HEK293T (cell line): ENCODE measurements at regions not wholly inside any gene's neighbourhood (a gene's known extent, or its start where the extent isn't known, plus 50 kb on each side); places are given as distances from the start of the nearest gene placed in this dataset.

Source experiments
- CTCF ChIA-PET: fragments of 350-600 bp; formaldehyde crosslinking; extraction: SDS; loops from one replicate; lab custom pipeline; 2021; ENCODE audit warnings: antibody characterized with exemption, inconsistent platforms; lab: Yijun Ruan, JAX
- POLR2A ChIA-PET: fragments of 350-600 bp; formaldehyde crosslinking; extraction: SDS; loops from one replicate; lab custom pipeline; 2020; ENCODE audit warnings: antibody characterized with exemption, inconsistent platforms; lab: Yijun Ruan, JAX
- DNase-seq: peaks from one replicate; pipeline ENCODE4 v3.0.0; 2012; ENCODE audit warnings: mixed read lengths; ENCODE audit errors: extremely low spot score
- ARNT ChIP-seq: fragments of 450-650 bp; IDR thresholded peaks from 2 replicates; pipeline ENCODE4 v1.6.1; 2017; ENCODE audit warnings: mild to moderate bottlenecking
- BHLHE40 ChIP-seq: fragments of 450-650 bp; IDR thresholded peaks from 2 replicates; pipeline ENCODE4 v1.6.1; 2016; ENCODE audit warnings: mild to moderate bottlenecking, moderate library complexity, borderline replicate concordance
- CTBP1 ChIP-seq: fragments of 450-650 bp; IDR thresholded peaks from 2 replicates; pipeline ENCODE4 v1.6.1; 2016; ENCODE audit warnings: borderline replicate concordance
- ELF4 ChIP-seq: fragments of 450-650 bp; IDR thresholded peaks from 2 replicates; pipeline ENCODE4 v1.6.1; 2017; ENCODE audit warnings: antibody characterized with exemption
- FOXA1 ChIP-seq: fragments of 450-650 bp; IDR thresholded peaks from 2 replicates; pipeline ENCODE4 v1.6.1; 2016; ENCODE audit warnings: mild to moderate bottlenecking
- FOXK2 ChIP-seq: fragments of 450-650 bp; IDR thresholded peaks from 2 replicates; pipeline ENCODE4 v1.6.1; 2016; ENCODE audit warnings: mild to moderate bottlenecking
- FOXM1 ChIP-seq: fragments of 450-650 bp; IDR thresholded peaks from 2 replicates; pipeline ENCODE4 v1.6.1; 2017; ENCODE audit warnings: mild to moderate bottlenecking, borderline replicate concordance
- HDGF ChIP-seq: fragments of 450-650 bp; IDR thresholded peaks from 2 replicates; pipeline ENCODE4 v1.6.1; 2017; ENCODE audit warnings: antibody characterized with exemption, borderline replicate concordance
- L3MBTL2 ChIP-seq: fragments of 450-650 bp; conservative IDR thresholded peaks from 2 replicates; pipeline ENCODE4 v1.6.1; 2016; ENCODE audit warnings: mild to moderate bottlenecking
- LEF1 ChIP-seq: fragments of 450-650 bp; IDR thresholded peaks from 2 replicates; pipeline ENCODE4 v1.6.1; 2017; ENCODE audit warnings: mild to moderate bottlenecking, borderline replicate concordance
- NFRKB ChIP-seq: fragments of 450-650 bp; IDR thresholded peaks from 2 replicates; pipeline ENCODE4 v1.6.1; 2016; ENCODE audit warnings: mild to moderate bottlenecking, moderate library complexity
- SP1 ChIP-seq: fragments of 450-650 bp; IDR thresholded peaks from 2 replicates; pipeline ENCODE4 v1.6.1; 2017
- SUZ12 ChIP-seq: fragments of 450-650 bp; IDR thresholded peaks from 2 replicates; pipeline ENCODE4 v1.6.1; 2016; ENCODE audit warnings: mild to moderate bottlenecking
- TARDBP ChIP-seq: fragments of 450-650 bp; IDR thresholded peaks from 2 replicates; pipeline ENCODE4 v1.6.1; 2016
- ZNF384 ChIP-seq: fragments of 450-650 bp; IDR thresholded peaks from 2 replicates; pipeline ENCODE4 v1.6.1; 2016
- TF ChIP-seq, protein P1 (sequence below): fragments of 450-650 bp; IDR thresholded peaks from 2 replicates; pipeline ENCODE4 v1.6.1; 2016

DNA sequence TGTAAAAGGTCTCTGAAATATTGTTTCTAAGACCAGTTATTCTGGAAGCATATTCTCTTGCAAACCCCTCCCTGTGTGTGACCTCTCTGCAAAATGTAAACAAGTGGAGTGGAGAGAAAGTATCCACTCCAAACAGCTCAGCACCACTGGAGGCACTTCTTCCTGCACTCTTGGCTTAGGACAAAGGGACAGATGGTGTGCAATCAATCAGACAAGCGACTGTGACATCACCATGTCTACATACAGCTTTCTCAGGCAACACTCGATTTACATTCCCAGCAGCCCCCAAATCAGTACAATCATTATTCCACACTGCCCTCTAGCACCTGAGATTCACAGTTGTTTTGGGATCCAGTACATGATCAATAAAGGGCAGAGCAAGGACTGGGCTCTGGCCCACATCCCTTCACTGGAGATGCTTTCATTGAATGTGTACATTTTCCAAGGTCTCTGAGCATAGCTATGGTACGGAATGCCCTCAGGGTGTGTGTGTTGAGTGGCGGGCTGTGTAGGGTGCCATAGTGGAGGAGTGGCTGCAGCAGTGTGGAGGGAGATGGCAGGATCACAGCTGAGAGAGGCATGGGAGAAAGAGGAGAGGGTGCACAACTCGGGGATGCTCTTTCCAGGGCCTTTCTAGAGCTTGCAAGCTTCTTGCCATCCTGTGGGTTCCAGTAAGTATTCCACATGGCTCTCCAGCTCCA is 311.8 kb upstream of the ST6GAL2 start:
- POLR2A ChIA-PET: no interaction called here
- TF ChIP-seq HDGF: no peak
- TF ChIP-seq ARNT: no peak
- TF ChIP-seq CTBP1: no peak
- TF ChIP-seq LEF1: no peak
- no peak for TF ChIP-seq TARDBP
- TF ChIP-seq FOXA1: no peak
- CTCF ChIA-PET: no interaction called here
- no peak for DNase-seq

DNA sequence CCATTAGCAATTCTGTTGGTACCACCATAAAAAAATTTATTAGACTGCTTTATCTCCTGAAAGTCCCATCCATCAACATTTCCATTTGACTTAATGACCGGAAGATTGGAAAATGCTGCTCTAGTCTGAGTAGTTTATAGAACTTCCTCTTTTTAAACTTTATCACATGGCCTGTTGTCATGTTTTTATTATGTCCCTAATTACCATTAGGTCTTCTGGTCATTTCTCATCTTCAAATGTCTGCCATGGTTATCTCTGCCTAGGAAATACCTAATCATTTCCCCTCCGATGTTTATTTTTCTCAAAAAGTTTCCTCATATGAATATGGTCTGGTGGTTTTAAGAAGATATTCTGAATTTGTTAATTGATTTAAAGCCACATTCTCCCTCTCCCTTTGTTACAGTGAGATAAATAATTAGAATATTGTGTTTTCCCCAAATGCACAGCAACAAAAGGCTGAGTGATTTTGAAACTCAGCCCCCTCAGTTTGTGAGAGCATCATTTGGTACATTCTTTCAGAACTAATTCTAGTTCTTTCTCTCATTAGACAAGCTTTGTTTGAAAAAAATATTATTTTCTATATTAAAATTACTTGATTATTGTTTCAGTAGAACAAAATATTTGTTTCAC is 317.1 kb upstream of the ST6GAL2 start:
- no peak for DNase-seq
- CTCF ChIA-PET: no interaction called here
- TF ChIP-seq CTBP1 (no peak), L3MBTL2 (no peak), TARDBP (no peak)
- POLR2A ChIA-PET: no interaction called here

DNA sequence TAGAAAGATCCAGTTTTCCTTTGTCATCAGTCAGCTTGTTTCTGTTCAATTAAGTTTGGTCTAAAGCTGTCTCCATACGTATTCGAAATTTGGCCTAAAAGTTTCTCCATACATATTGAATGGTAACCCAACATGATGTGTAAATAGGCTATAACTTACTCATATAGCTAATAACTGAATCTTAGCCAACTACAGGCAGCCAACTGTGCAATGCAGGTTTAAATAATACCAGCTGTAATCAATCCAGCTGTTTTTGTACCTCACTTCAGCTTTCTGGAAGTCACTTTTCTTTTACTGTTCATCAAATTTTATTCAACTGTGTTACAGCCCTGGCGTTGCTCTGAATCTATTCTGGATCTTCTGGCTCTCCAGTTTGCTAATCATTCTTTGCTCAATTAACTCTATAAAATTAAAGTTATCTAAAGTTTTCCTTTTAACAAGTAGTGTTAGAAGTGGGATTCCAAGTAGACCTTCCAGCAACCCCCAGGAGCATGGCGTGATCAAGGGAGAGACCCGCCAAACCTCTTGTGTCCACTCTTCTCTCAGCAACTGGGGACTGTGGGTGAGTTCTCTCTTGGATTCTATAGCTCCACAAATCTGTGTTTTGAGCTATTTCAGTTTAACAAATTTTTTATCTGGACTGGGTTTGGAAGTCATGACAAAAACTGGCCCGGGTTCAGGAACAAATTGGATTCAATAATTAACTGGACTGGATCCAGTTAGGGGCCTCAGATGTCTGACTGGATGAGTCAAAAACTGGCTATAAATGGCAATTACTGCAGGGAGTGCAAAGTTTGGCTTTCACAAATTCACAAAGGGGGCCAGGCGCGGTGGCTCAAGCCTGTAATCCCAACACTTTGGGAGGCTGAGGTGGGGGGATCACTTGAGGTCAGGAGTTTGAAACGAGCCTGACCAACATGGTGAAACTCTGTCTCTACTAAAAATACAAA is 329.7 kb upstream of the ST6GAL2 start:
- no peak for TF ChIP-seq ZNF384
- TF ChIP-seq L3MBTL2: no peak
- TF ChIP-seq CTBP1: no peak
- TF ChIP-seq FOXM1: no peak
- TF ChIP-seq BHLHE40: no peak
- no peak for TF ChIP-seq ARNT
- TF ChIP-seq HDGF: no peak
- no peak for TF ChIP-seq LEF1
- TF ChIP-seq SP1: no peak
- TF ChIP-seq, protein P1, sequence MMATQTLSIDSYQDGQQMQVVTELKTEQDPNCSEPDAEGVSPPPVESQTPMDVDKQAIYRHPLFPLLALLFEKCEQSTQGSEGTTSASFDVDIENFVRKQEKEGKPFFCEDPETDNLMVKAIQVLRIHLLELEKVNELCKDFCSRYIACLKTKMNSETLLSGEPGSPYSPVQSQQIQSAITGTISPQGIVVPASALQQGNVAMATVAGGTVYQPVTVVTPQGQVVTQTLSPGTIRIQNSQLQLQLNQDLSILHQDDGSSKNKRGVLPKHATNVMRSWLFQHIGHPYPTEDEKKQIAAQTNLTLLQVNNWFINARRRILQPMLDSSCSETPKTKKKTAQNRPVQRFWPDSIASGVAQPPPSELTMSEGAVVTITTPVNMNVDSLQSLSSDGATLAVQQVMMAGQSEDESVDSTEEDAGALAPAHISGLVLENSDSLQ: no peak
- no peak for TF ChIP-seq TARDBP
- no peak for TF ChIP-seq NFRKB
- TF ChIP-seq FOXK2: no peak
- no peak for TF ChIP-seq FOXA1
- TF ChIP-seq ELF4: no peak
- TF ChIP-seq SUZ12: no peak
- CTCF ChIA-PET: no interaction called here
- DNase-seq: no peak
- POLR2A ChIA-PET: no interaction called here

DNA sequence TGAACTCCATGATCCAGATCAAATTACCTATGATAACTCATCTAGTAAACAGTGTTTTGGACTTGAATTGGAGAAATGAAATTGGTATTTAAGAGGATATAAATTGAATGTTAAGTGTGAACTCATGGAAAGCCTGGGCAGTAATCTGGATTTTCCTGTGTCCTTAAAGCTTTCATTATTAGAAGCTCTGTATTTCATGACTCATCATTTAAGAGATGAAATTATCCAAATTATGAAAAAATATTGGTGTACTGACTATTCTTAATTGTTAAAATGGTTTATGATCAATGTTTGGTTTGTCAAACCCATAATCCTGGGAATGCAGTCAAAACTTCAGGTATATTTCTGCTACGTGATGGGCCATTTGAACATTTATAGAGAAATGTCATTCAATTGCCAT is 332.2 kb upstream of the ST6GAL2 start:
- no peak for TF ChIP-seq ZNF384
- TF ChIP-seq BHLHE40: no peak
- TF ChIP-seq, protein P1: no peak
- TF ChIP-seq SP1: no peak
- TF ChIP-seq FOXM1: no peak
- TF ChIP-seq TARDBP: no peak
- no peak for TF ChIP-seq HDGF
- no peak for TF ChIP-seq FOXA1
- TF ChIP-seq ELF4: no peak
- TF ChIP-seq NFRKB: no peak
- no peak for TF ChIP-seq L3MBTL2
- TF ChIP-seq FOXK2: no peak
- no peak for TF ChIP-seq ARNT
- no peak for TF ChIP-seq LEF1
- no peak for TF ChIP-seq SUZ12
- no peak for TF ChIP-seq CTBP1
- ChIA-PET CTCF (no interaction called here), POLR2A (no interaction called here)
- no peak for DNase-seq

DNA sequence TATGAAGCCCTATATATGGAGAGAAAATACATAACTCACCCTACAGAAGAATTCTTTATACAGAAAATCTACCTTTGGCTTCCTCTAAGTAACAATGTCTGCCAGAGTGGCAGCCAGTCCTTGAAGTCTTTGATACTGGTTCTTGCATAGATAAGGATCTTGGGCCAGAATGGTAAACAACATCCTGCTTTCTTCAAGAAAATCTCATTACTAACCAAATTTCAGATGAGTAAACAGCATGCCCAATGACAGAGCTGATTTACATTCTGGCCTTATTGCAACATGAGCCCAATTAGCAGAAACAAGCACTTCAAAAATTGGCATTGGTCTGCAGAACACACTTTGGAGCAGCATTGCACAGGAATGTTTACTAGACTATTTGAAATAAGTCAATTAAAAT is 336.5 kb upstream of the ST6GAL2 start:
- CTCF ChIA-PET: no interaction called here
- DNase-seq: no peak
- TF ChIP-seq SUZ12 (no peak), ARNT (no peak), L3MBTL2 (no peak), CTBP1 (no peak), HDGF (no peak), SP1 (no peak), LEF1 (no peak), TARDBP (no peak), NFRKB (no peak), ELF4 (no peak), FOXM1 (no peak), BHLHE40 (no peak)
- TF ChIP-seq, protein P1: no peak
- POLR2A ChIA-PET: no interaction called here
